ENCODE measurements at regions not wholly inside any gene's neighbourhood (a gene's known extent, or its start where the extent isn't known, plus 50 kb on each side); places are given as distances from the start of the nearest gene placed in this dataset.
"Not testable (repeated sequence)": the region's sequence is repeated elsewhere in the genome, so short reads cannot be mapped to it uniquely, and the experiment has no call there.

DNA sequence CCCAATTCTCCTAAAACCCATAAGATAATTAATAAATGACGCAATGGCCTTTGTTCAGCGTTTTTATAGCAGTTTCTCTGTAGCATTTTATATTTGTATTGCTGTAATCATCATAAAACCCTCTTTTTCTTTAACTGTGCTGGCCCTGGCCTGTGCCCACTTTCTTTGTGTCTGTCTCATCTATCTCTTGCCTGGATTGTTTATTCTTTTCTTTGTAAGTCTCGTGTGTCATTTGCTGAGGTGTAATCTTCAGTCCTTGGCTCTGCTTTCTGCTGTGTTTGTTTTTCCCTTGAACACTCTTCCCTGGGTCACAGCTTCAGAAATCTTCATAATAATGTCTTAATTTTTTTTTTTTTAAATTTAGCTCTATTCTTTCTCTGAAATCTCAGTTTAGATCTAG, 525.8 kb upstream of the LINC00305 start:
- no peak for TF ChIP-seq SNAI2 (CRISPR knock-in tag; IDR thresholded peaks at IDR 0.05)
- no peak for TF ChIP-seq ESRRG (CRISPR knock-in tag; IDR thresholded peaks at IDR 0.05)
- TF ChIP-seq GLIS3 (CRISPR knock-in tag; IDR thresholded peaks at IDR 0.05) = no peak
- TF ChIP-seq OSR1 (CRISPR knock-in tag; IDR thresholded peaks at IDR 0.05) = no peak
- TF ChIP-seq CSDC2 (CRISPR knock-in tag; IDR thresholded peaks at IDR 0.05) = no peak
- TF ChIP-seq BACH2 (CRISPR knock-in tag; IDR thresholded peaks at IDR 0.05; ENCODE audit: borderline replicate concordance) = no peak
- TF ChIP-seq TCF4 (CRISPR knock-in tag; IDR thresholded peaks at IDR 0.05; ENCODE audit: borderline replicate concordance) = no peak
- TF ChIP-seq, protein P1, sequence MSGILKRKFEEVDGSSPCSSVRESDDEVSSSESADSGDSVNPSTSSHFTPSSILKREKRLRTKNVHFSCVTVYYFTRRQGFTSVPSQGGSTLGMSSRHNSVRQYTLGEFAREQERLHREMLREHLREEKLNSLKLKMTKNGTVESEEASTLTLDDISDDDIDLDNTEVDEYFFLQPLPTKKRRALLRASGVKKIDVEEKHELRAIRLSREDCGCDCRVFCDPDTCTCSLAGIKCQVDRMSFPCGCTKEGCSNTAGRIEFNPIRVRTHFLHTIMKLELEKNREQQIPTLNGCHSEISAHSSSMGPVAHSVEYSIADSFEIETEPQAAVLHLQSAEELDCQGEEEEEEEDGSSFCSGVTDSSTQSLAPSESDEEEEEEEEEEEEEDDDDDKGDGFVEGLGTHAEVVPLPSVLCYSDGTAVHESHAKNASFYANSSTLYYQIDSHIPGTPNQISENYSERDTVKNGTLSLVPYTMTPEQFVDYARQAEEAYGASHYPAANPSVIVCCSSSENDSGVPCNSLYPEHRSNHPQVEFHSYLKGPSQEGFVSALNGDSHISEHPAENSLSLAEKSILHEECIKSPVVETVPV (CRISPR knock-in tag; IDR thresholded peaks at IDR 0.05) = no peak
- no peak for TF ChIP-seq ZFP30 (CRISPR knock-in tag; IDR thresholded peaks at IDR 0.05)
- no peak for TF ChIP-seq TSHZ2 (CRISPR knock-in tag; IDR thresholded peaks at IDR 0.05)
- TF ChIP-seq ZC3H10 (CRISPR knock-in tag; IDR thresholded peaks at IDR 0.05) = no peak
- TF ChIP-seq ZNF8 (CRISPR knock-in tag; IDR thresholded peaks at IDR 0.05) = no peak
- TF ChIP-seq CREB5 (CRISPR knock-in tag; IDR thresholded peaks at IDR 0.05; ENCODE audit: low read depth) = no peak
- TF ChIP-seq ARNTL (CRISPR knock-in tag; IDR thresholded peaks at IDR 0.05; ENCODE audit: borderline replicate concordance, low read depth) = no peak
- no peak for TF ChIP-seq ZNF70 (CRISPR knock-in tag; IDR thresholded peaks at IDR 0.05)
- no peak for TF ChIP-seq ZNF565 (CRISPR knock-in tag; conservative IDR thresholded peaks at IDR 0.05; ENCODE audit: low read depth)
- TF ChIP-seq RARB (CRISPR knock-in tag; IDR thresholded peaks at IDR 0.05) = no peak
- no peak for TF ChIP-seq TOX (CRISPR knock-in tag; IDR thresholded peaks at IDR 0.05; ENCODE audit: borderline replicate concordance)
- ATAC-seq = no peak

DNA sequence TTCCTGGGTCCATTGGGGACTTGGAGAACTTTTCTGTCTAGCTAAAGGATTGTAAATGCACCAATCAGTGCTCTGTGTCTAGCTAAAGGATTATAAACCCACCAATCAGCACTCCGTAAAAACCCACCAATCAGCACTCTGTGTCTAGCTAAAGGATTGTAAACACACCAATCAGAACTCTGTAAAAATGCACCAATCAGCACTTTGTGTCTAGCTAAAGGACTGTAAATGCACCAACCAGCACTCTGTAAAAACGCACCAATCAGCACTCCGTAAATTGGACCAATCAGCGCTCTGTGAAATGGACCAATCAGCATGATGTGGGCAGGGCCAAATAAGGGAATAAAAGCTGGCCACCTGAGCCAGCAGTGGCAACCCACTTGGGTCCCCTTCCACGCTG, 522.4 kb upstream of the LINC00305 start:
- ATAC-seq = not testable (repeated sequence)

DNA sequence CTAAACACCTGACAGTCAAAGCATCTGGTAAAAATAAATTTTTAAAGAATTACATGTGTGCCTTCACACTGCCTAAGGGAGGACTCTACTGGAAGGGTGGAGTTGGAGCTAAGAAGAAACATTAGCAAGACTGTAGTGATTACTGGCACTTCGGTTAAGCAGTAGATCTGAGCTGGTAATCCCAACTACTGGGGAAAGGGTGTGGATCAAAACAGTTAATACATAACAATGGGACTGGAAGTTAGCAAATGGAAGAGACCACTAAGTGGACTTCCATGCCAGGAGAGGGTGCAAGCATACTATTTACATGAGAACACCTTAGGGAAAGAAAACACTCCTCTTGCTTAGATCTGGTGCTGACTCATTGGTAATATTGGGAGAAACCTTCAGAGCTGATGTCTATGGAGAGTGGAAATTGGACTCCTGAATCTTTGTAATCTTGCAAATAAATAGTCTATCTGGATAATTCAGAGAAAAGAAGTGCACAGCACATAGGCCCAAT, 519.6 kb upstream of the LINC00305 start:
- no peak for ATAC-seq
- TF ChIP-seq ESRRG (CRISPR knock-in tag; IDR thresholded peaks at IDR 0.05) (no peak), TSHZ2 (CRISPR knock-in tag; IDR thresholded peaks at IDR 0.05) (no peak), PATZ1 (CRISPR knock-in tag; IDR thresholded peaks at IDR 0.05; ENCODE audit: borderline replicate concordance) (no peak), RARB (CRISPR knock-in tag; IDR thresholded peaks at IDR 0.05) (no peak), SNAI2 (CRISPR knock-in tag; IDR thresholded peaks at IDR 0.05) (no peak), ZNF70 (CRISPR knock-in tag; IDR thresholded peaks at IDR 0.05) (no peak), ZNF565 (CRISPR knock-in tag; conservative IDR thresholded peaks at IDR 0.05; ENCODE audit: low read depth) (no peak), GLIS3 (CRISPR knock-in tag; IDR thresholded peaks at IDR 0.05) (no peak), PPARA (CRISPR knock-in tag; IDR thresholded peaks at IDR 0.05; ENCODE audit: borderline replicate concordance) (no peak)
- TF ChIP-seq, protein P1 (CRISPR knock-in tag; IDR thresholded peaks at IDR 0.05) = no peak
